Adrenal gland (tissue), 9 donors: ENCODE measurements at regions not wholly inside any gene's neighbourhood (a gene's known extent, or its start where the extent isn't known, plus 50 kb on each side); places are given as distances from the start of the nearest gene placed in this dataset.

ENCODE experiments used
- DNase-seq, 7 donors: peaks; one replicate each; pipeline ENCODE4 v3.0.0-alpha.2; 2019 to 2020
- H3K27ac ChIP-seq, 5 donors: fragments of 200-600 bp; sonication (generic) in 4 of 5; 1 replicate in 3 of 5; 2 replicates in 2 of 5; pipeline versions ENCODE4 v1.5.1 to v1.8.0; 2016 to 2020; ENCODE audit warnings: mild to moderate bottlenecking in 1 of 5
- H3K27me3 ChIP-seq: fragments of 200-600 bp; 2 replicates; pipeline ENCODE4 v1.8.0; 2021
- H3K36me3 ChIP-seq, 2 donors: fragments of 200-600 bp; replicated peaks in 1 of 2; 1 replicate in 1 of 2; 2 replicates in 1 of 2; pipeline versions ENCODE4 v1.5.1 to v1.8.0; 2018 to 2022
- H3K4me1 ChIP-seq, 2 donors: fragments of 200-600 bp; replicated peaks in 1 of 2; 1 replicate in 1 of 2; 2 replicates in 1 of 2; pipeline versions ENCODE4 v1.5.1 to v1.8.0; 2018 to 2021
- H3K4me3 ChIP-seq, 4 donors: fragments of 200-600 bp; sonication (generic) in 3 of 4; one replicate each; pipeline ENCODE4 v1.5.1; 2016 to 2018
- H3K9me3 ChIP-seq, 3 donors: fragments of 200-600 bp; sonication (generic) in 1 of 3; replicated peaks in 1 of 3; 1 replicate in 2 of 3; 2 replicates in 1 of 3; pipeline versions ENCODE4 v1.5.1 to v1.8.0; 2016 to 2021
- CTCF ChIP-seq, 6 experiments: fragments of 450-650 bp in 4 of 6; fragments of 200-600 bp in 2 of 6; sonication (generic) in 1 of 6; IDR thresholded peaks; 1 replicate in 5 of 6; 2 replicates in 1 of 6; pipeline versions ENCODE4 v1.5.1 to v1.8.0; 2016 to 2021; ENCODE audit warnings: antibody characterized with exemption in 6 of 6, mild to moderate bottlenecking in 2 of 6, moderate library complexity in 1 of 6
- POLR2A ChIP-seq, 2 donors: fragments of 450-650 bp; IDR thresholded peaks; one replicate each; pipeline ENCODE4 v1.6.1; 2017; ENCODE audit warnings: antibody characterized with exemption in 2 of 2, mild to moderate bottlenecking in 2 of 2, moderate library complexity in 1 of 2
- WGBS, 4 donors: extraction: QIAGEN DNeasy Blood & Tissue Kit in 2 of 4; methylation state at CpG; one replicate each; pipeline versions ENCODE4 v1.1.5 to v1.1.7; 2013 to 2017; 5-methylcytosine and 5-hydroxymethylcytosine counted together
- intact Hi-C, 2 donors: fragments of 100-400 bp; cut with DNase I; formaldehyde crosslinking; loops; one replicate each; pipeline versions ENCODE4 v1.14.1 to v1.15.0; 2022 to 2023
- donor health status: healthy with polysubstance abuse.
- donor health status: Bipolar disorder and iron deficiency.
- donor health status: DM: yes; HTN: yes; CAD: no.
- donor health status: DM: no; HTN: no; CAD: no.
- donor health status: DM: no; HTN: no; CAD: no.

GRCh38 chr2:188850786-188851185 is 123.4 kb upstream of the COL3A1 start:
- no peak for TF ChIP-seq POLR2A (IDR thresholded peaks at IDR 0.05)
- TF ChIP-seq CTCF (IDR thresholded peaks at IDR 0.05), result no peak
- Histone ChIP-seq H3K4me3 (no peak overlapping the region), H3K36me3 (no peaks in the 10 kb centered on the region), H3K9me3 (peaks cover 0 to under 1% (median 0%) of the 10 kb centered on the region in 3 donors), H3K4me1 (peaks cover 0 to 3% of the 10 kb centered on the region in 2 donors), H3K27me3 (no peaks in the 10 kb centered on the region), H3K27ac (no peak overlapping the region)
- 61 to 88% (median 78%) methylated on average over 2 of the region's 2 CpGs for WGBS, 4 donors
- intact Hi-C loops, result no loop called here
- DNase-seq, result no peak

- peaks cover 0 to 4% (median 0%) of the 10 kb centered on the region in 3 donors for H3K9me3 ChIP-seq
- intact Hi-C loops, result no loop called here
- H3K27ac ChIP-seq, result no peak overlapping the region
- no peaks in the 10 kb centered on the region for H3K27me3 ChIP-seq
- DNase-seq, result no peak
- TF ChIP-seq CTCF (IDR thresholded peaks at IDR 0.05), result no peak
- no peak for TF ChIP-seq POLR2A (IDR thresholded peaks at IDR 0.05)
- H3K4me1 ChIP-seq, result peaks cover 0 to 3% of the 10 kb centered on the region in 2 donors
- H3K4me3 ChIP-seq, result no peak overlapping the region
- WGBS, 4 donors, result 50 to 71% (median 66%) methylated on average over 1 of the region's 1 CpG
- H3K36me3 ChIP-seq, result no peaks in the 10 kb centered on the region
Measured at GRCh38 chr2:188851311-188851710, 122.9 kb upstream of the COL3A1 start.

DNA sequence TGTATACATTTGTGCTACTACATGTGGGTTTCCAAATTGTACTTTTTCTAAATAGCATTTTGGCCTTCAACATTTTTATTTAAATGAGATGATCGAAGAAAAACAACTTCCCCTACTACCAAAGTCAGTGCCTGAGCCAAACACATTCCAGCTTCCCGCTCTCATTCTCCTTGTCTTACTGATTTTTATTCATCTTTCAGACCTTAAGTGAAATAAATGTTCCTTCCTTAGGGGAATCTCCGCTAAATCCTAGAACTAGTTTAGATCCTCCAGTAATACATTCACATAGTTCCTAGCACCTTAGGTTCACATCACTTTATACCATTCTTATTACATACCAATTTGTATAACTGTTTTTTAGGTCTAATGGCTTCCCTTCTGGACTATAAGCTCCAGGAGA is 122.3 kb upstream of the COL3A1 start:
- no peak overlapping the region for H3K4me3 ChIP-seq
- intact Hi-C loops, result no loop called here
- H3K36me3 ChIP-seq, result no peaks in the 10 kb centered on the region
- no peak for TF ChIP-seq POLR2A (IDR thresholded peaks at IDR 0.05)
- TF ChIP-seq CTCF (IDR thresholded peaks at IDR 0.05), result no peak
- no peak overlapping the region for H3K27ac ChIP-seq
- 87 to 92% (median 88%) methylated on average over 3 of the region's 3 CpGs for WGBS, 4 donors
- H3K4me1 ChIP-seq, result peaks cover 0 to 3% of the 10 kb centered on the region in 2 donors
- no peaks in the 10 kb centered on the region for H3K27me3 ChIP-seq
- peaks cover 0 to 4% (median 0%) of the 10 kb centered on the region in 3 donors for H3K9me3 ChIP-seq
- DNase-seq, result no peak

DNA sequence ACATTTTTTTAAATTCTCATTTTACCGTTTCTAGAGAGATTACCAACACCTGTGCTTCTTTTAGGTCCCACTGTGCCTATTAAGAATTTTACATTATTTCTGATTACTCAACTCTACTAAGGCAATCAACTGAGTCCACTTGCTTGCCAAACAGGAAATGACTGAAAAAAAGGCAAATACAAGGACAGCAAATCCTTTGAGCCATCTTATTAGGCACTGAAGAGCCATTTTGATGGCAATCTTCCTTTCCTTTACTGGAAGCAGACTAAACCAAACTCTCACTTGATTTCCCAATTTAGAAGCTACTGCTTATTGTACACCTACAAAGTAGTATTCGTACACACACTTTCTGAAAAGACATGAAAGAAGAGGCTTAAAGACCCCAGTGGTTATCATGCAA is 121.4 kb upstream of the COL3A1 start:
- peaks cover 0 to 3% of the 10 kb centered on the region in 2 donors for H3K4me1 ChIP-seq
- no peak for TF ChIP-seq POLR2A (IDR thresholded peaks at IDR 0.05)
- WGBS, 4 donors, result 63 to 79% (median 71%) methylated on average over 2 of the region's 2 CpGs
- no peak overlapping the region for H3K4me3 ChIP-seq
- H3K36me3 ChIP-seq, result no peaks in the 10 kb centered on the region
- H3K9me3 ChIP-seq, result peaks cover 0 to 4% (median 0%) of the 10 kb centered on the region in 3 donors
- no peaks in the 10 kb centered on the region for H3K27me3 ChIP-seq
- DNase-seq, result no peak
- intact Hi-C loops, result no loop called here
- H3K27ac ChIP-seq, result no peak overlapping the region

GRCh38 chr2:188853307-188853706 is 120.9 kb upstream of the COL3A1 start:
- intact Hi-C loops, result no loop called here
- H3K27me3 ChIP-seq, result no peaks in the 10 kb centered on the region
- 54 to 70% (median 56%) methylated on average over 2 of the region's 2 CpGs for WGBS, 4 donors
- DNase-seq, result no peak
- H3K4me1 ChIP-seq, result peaks cover 0 to 3% of the 10 kb centered on the region in 2 donors
- no peaks in the 10 kb centered on the region for H3K36me3 ChIP-seq
- H3K9me3 ChIP-seq, result peaks cover 0 to 4% (median 0%) of the 10 kb centered on the region in 3 donors
- H3K27ac ChIP-seq, result no peak overlapping the region
- TF ChIP-seq CTCF (IDR thresholded peaks at IDR 0.05), result no peak
- TF ChIP-seq POLR2A (IDR thresholded peaks at IDR 0.05), result no peak
- no peak overlapping the region for H3K4me3 ChIP-seq
